Endodermal cell (in vitro differentiated cells): ENCODE measurements at regions not wholly inside any gene's neighbourhood (a gene's known extent, or its start where the extent isn't known, plus 50 kb on each side); places are given as distances from the start of the nearest gene placed in this dataset.

ENCODE experiments used
- DNase-seq: peaks from one replicate; pipeline ENCODE4 v3.0.0-alpha.2; 2017
- H3K27ac ChIP-seq: 2 replicates; pipeline ENCODE4 v1.5.1; 2013; ENCODE audit warnings: mild to moderate bottlenecking, low read depth, low read length, moderate library complexity
- H3K27me3 ChIP-seq: 2 replicates; pipeline ENCODE4 v1.6.1; 2013; ENCODE audit warnings: mild to moderate bottlenecking, low read length, moderate library complexity; ENCODE audit not compliant: insufficient read depth, control insufficient read depth, poor library complexity, severe bottlenecking
- H3K36me3 ChIP-seq: 2 replicates; pipeline ENCODE4 v1.7.0; 2013; ENCODE audit warnings: mild to moderate bottlenecking, low read length, moderate library complexity; ENCODE audit not compliant: control insufficient read depth, insufficient read depth
- H3K4me1 ChIP-seq: one replicate; pipeline ENCODE4 v1.7.0; 2013; ENCODE audit warnings: low read length; ENCODE audit not compliant: control insufficient read depth, insufficient read depth
- H3K4me3 ChIP-seq: 2 replicates; pipeline ENCODE4 v1.5.1; 2013; ENCODE audit warnings: mild to moderate bottlenecking, low read length, moderate library complexity
- H3K9ac ChIP-seq: 2 replicates; pipeline ENCODE4 v1.6.1; 2013; ENCODE audit warnings: mild to moderate bottlenecking, low read length, moderate library complexity; ENCODE audit not compliant: poor library complexity, severe bottlenecking; ENCODE audit errors: extremely low read depth
- H3K9me3 ChIP-seq: 2 replicates; pipeline ENCODE4 v1.6.1; 2013; ENCODE audit warnings: mild to moderate bottlenecking, low read length, moderate library complexity; ENCODE audit not compliant: control insufficient read depth
- H3K27ac Mint-ChIP-seq: 2 replicates; pipeline ENCODE4 v1.8.0; 2020; ENCODE audit warnings: mixed read lengths
- H3K27me3 Mint-ChIP-seq: 2 replicates; pipeline ENCODE4 v1.8.0; 2021; ENCODE audit warnings: mild to moderate bottlenecking, mixed read lengths; ENCODE audit not compliant: insufficient read depth
- H3K36me3 Mint-ChIP-seq: 2 replicates; pipeline ENCODE4 v1.8.0; 2020; ENCODE audit warnings: low read depth, mixed read lengths
- H3K4me1 Mint-ChIP-seq: 2 replicates; pipeline ENCODE4 v1.8.0; 2020; ENCODE audit warnings: mixed read lengths
- H3K4me3 Mint-ChIP-seq: 2 replicates; pipeline ENCODE4 v1.8.0; 2020; ENCODE audit warnings: mild to moderate bottlenecking, moderate library complexity, mixed read lengths
- H3K9me3 Mint-ChIP-seq: 2 replicates; pipeline ENCODE4 v1.8.0; 2020; ENCODE audit warnings: mild to moderate bottlenecking, mixed read lengths
- CTCF ChIP-seq: fragments of 200-600 bp; sonication (generic); conservative IDR thresholded peaks from 2 replicates; pipeline ENCODE4 v1.5.0; 2021; ENCODE audit warnings: antibody characterized with exemption, mild to moderate bottlenecking
- WGBS, 2 experiments: methylation state at CpG; one replicate each; pipeline versions ENCODE4 v1.1.5 to v1.1.7; 2013; ENCODE audit warnings: missing lambda C conversion rate in 2 of 2, mixed read lengths in 1 of 2; ENCODE audit not compliant: insufficient coverage in 1 of 2, insufficient read length in 1 of 2; 5-methylcytosine and 5-hydroxymethylcytosine counted together

GRCh38 chr4:124915073-124915472, 202.5 kb upstream of the ANKRD50 start:
- no peaks in the 10 kb centered on the region for H3K36me3 ChIP-seq
- no peak overlapping the region for H3K27ac ChIP-seq
- WGBS, 2 experiments: 88% methylated on average over 1 of the region's 1 CpG; no CpG with 5 or more reads in 1 of the 2 experiments
- H3K9me3 ChIP-seq: peaks cover 16% of the 10 kb centered on the region
- DNase-seq: no peak
- no peaks in the 10 kb centered on the region for H3K4me1 ChIP-seq
- H3K4me1 Mint-ChIP-seq: no peaks in the 10 kb centered on the region
- peaks cover 11% of the 10 kb centered on the region for H3K9me3 Mint-ChIP-seq
- H3K4me3 ChIP-seq: no peak overlapping the region
- no peak overlapping the region for H3K9ac ChIP-seq
- TF ChIP-seq CTCF: no peak
- H3K27ac Mint-ChIP-seq: no peak overlapping the region
- H3K27me3 Mint-ChIP-seq: no peaks in the 10 kb centered on the region
- no peak overlapping the region for H3K4me3 Mint-ChIP-seq
- no peaks in the 10 kb centered on the region for H3K27me3 ChIP-seq
- H3K36me3 Mint-ChIP-seq: no peaks in the 10 kb centered on the region

DNA sequence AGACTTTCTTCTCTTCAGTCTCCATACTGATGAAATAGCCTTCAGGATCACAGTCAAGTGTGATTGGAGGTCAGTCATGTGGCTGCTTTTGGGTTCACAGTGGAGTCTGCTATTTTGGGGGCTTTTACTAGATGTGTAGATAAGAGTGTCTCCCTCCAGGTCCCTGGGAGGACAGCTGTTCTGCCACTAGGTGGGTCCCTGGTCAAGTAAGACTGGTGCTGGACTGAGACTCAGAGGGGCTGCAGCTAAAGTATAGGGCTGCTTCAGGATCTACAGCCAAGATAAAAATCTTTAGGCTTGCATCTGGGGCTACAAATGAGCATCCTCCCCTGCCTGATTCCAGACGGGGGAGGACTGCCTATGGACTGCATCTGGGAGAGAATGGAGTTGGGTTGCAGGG, 200.7 kb upstream of the ANKRD50 start:
- peaks cover 16% of the 10 kb centered on the region for H3K9me3 ChIP-seq
- TF ChIP-seq CTCF: peak; percentile 34
- 88 to 95% methylated on average over 1 of the region's 1 CpG for WGBS, 2 experiments
- Mint-ChIP-seq H3K36me3 (no peaks in the 10 kb centered on the region), H3K4me3 (no peak overlapping the region), H3K27ac (no peak overlapping the region), H3K9me3 (peaks cover 15% of the 10 kb centered on the region), H3K27me3 (no peaks in the 10 kb centered on the region), H3K4me1 (no peaks in the 10 kb centered on the region)
- H3K4me3 ChIP-seq: no peak overlapping the region
- no peak overlapping the region for H3K9ac ChIP-seq
- no peak overlapping the region for H3K27ac ChIP-seq
- no peak for DNase-seq
- H3K4me1 ChIP-seq: no peaks in the 10 kb centered on the region
- H3K27me3 ChIP-seq: no peaks in the 10 kb centered on the region
- H3K36me3 ChIP-seq: no peaks in the 10 kb centered on the region

- no peak for TF ChIP-seq CTCF
- Mint-ChIP-seq H3K4me1 (no peaks in the 10 kb centered on the region), H3K36me3 (no peaks in the 10 kb centered on the region), H3K9me3 (peaks cover 16% of the 10 kb centered on the region), H3K4me3 (no peak overlapping the region), H3K27ac (no peak overlapping the region), H3K27me3 (no peaks in the 10 kb centered on the region)
- Histone ChIP-seq H3K36me3 (no peaks in the 10 kb centered on the region), H3K27ac (no peak overlapping the region), H3K4me3 (no peak overlapping the region), H3K9me3 (peaks cover 16% of the 10 kb centered on the region), H3K9ac (no peak overlapping the region), H3K4me1 (no peaks in the 10 kb centered on the region), H3K27me3 (no peaks in the 10 kb centered on the region)
- no peak for DNase-seq
These were observed 197.8 kb upstream of the ANKRD50 start for GRCh38 chr4:124910327-124910726.
